A549 (cell line): ENCODE measurements at regions not wholly inside any gene's neighbourhood (a gene's known extent, or its start where the extent isn't known, plus 50 kb on each side); places are given as distances from the start of the nearest gene placed in this dataset.

ENCODE experiments used
- CTCF ChIP-seq: fragments of >200 bp; sonication (Bioruptor Twin); formaldehyde crosslinking; IDR thresholded peaks from 3 replicates; pipeline ENCODE4 v1.5.1; 2016
- TF ChIP-seq, protein P1 (sequence below): IDR thresholded peaks from 2 replicates; pipeline ENCODE4 v1.6.1; 2012

DNA sequence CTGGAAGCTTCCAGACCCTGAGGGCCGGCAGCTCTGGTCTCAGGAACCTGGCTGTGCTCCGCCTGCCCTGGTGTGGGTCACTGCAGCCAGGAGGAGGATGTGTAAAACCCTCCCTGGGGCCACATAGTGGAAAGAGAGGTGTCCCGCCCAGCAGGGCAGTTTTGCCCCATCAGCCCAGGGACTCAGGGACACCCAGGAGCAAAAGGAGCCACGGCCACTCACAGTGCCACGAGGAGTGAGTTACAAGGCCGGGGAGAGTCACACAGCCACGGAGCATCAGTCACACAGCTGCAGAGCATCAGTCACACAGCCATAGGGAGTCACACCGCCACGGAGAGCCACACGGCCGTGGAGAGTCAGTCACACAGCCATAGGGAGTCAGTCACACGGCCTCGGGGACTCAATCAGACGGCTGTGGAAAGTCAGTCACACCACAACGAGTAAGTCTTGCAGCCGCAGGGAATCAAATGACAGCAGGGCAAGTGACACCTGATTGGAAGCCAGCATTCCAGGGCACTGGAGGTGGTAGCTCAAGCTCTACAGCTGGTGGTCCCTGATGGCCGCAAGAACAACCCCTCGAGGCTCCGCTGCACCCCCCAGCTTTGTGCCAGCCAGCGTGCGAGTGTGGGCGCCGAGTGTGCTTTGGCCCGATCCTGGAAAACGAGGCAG, 60.9 kb downstream of the DLL1 start:
- no peak for TF ChIP-seq CTCF
- TF ChIP-seq, protein P1, sequence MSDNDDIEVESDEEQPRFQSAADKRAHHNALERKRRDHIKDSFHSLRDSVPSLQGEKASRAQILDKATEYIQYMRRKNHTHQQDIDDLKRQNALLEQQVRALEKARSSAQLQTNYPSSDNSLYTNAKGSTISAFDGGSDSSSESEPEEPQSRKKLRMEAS, result no peak
